RWPE2 (cell line): ENCODE measurements at regions not wholly inside any gene's neighbourhood (a gene's known extent, or its start where the extent isn't known, plus 50 kb on each side); places are given as distances from the start of the nearest gene placed in this dataset.
"Not testable (repeated sequence)": the region's sequence is repeated elsewhere in the genome, so short reads cannot be mapped to it uniquely, and the experiment has no call there.

Experiments used
- ATAC-seq: fragments of 200-7000 bp; cut with Tn5 transposase; 3 replicates; pipeline ENCODE4 v1.9.1; 2021; ENCODE audit warnings: low read depth
- DNase-seq: peaks from one replicate; pipeline ENCODE4 v3.0.0-alpha.2; 2020; ENCODE audit warnings: low spot score
- H3K27ac ChIP-seq: fragments of 450-650 bp; 2 replicates; pipeline ENCODE4 v1.5.1; 2017; ENCODE audit warnings: mild to moderate bottlenecking; ENCODE audit not compliant: poor library complexity, severe bottlenecking
- H3K27me3 ChIP-seq: fragments of 250-450 bp; sonication (Bioruptor Pico); 2 replicates; pipeline ENCODE4 v1.5.1; 2021; ENCODE audit warnings: mild to moderate bottlenecking, moderate library complexity; ENCODE audit not compliant: insufficient read depth, poor library complexity, severe bottlenecking
- H3K36me3 ChIP-seq: fragments of 250-450 bp; sonication (Bioruptor Pico); 2 replicates; pipeline ENCODE4 v1.5.1; 2020; ENCODE audit warnings: low read depth, mild to moderate bottlenecking, moderate library complexity
- H3K4me1 ChIP-seq: fragments of 250-450 bp; sonication (Bioruptor Pico); 2 replicates; pipeline ENCODE4 v1.5.1; 2021; ENCODE audit warnings: mild to moderate bottlenecking, moderate library complexity; ENCODE audit not compliant: insufficient read depth, poor library complexity, severe bottlenecking
- H3K4me3 ChIP-seq: fragments of 250-450 bp; sonication (Bioruptor Pico); 2 replicates; pipeline ENCODE4 v1.5.1; 2021; ENCODE audit warnings: mild to moderate bottlenecking, moderate library complexity; ENCODE audit not compliant: severe bottlenecking
- H3K9me3 ChIP-seq: fragments of 250-450 bp; sonication (Bioruptor Pico); 2 replicates; pipeline ENCODE4 v1.5.1; 2021; ENCODE audit warnings: mild to moderate bottlenecking, moderate library complexity; ENCODE audit not compliant: severe bottlenecking
- TF ChIP-seq, protein P1 (sequence below): fragments of 450-650 bp; IDR thresholded peaks from one replicate; pipeline ENCODE4 v1.5.1; 2017; ENCODE audit warnings: mild to moderate bottlenecking, moderate library complexity; ENCODE audit not compliant: poor library complexity, severe bottlenecking

DNA sequence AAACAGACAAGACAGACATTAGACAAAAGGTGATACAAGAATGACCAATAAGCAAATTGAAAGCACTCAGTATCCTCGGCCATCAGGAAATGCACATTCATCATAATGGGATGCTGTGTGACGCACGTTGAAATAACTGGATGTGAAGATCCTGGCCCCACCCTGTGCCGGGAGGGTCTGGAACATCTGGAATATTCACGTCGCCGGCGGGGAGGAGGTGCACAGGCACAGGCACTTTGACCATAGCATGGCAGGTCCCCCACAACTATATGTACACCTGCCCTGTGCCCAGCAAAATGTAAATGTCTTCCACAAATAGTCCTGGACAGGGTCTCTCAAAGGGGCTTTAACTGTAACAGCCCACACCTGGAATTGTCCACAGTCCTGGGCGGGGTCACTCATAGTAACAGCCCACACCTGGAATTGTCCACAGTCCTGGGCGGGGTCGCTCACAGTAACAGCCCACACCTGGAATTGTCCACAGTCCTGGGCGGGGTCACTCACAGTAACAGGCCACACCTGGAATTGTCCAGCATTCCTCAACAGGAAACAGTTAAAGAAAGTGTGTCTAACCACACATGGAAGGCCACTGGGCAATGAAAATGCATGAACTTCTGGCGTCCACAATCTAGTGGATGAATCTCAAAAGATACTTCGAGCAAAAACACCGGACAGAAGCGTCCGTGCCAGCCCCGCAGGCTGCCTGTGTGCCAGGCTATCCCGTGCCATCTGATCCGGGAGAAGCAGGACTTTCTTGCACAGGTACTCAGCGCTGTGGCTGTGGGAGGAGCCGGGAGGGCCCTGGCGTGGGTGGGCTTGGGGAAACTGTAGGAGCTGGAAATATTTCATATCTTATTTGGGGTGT, 113.4 kb downstream of the RTP5 start:
- Histone ChIP-seq H3K36me3 (no peaks in the 10 kb centered on the region), H3K27me3 (no peaks in the 10 kb centered on the region), H3K27ac (no peak overlapping the region), H3K9me3 (no peaks in the 10 kb centered on the region), H3K4me3 (no peak overlapping the region), H3K4me1 (no peaks in the 10 kb centered on the region)
- DNase-seq (no peak), ATAC-seq (peak; percentile 29; the same call in 1 of the 3 replicates)
- TF ChIP-seq, protein P1, sequence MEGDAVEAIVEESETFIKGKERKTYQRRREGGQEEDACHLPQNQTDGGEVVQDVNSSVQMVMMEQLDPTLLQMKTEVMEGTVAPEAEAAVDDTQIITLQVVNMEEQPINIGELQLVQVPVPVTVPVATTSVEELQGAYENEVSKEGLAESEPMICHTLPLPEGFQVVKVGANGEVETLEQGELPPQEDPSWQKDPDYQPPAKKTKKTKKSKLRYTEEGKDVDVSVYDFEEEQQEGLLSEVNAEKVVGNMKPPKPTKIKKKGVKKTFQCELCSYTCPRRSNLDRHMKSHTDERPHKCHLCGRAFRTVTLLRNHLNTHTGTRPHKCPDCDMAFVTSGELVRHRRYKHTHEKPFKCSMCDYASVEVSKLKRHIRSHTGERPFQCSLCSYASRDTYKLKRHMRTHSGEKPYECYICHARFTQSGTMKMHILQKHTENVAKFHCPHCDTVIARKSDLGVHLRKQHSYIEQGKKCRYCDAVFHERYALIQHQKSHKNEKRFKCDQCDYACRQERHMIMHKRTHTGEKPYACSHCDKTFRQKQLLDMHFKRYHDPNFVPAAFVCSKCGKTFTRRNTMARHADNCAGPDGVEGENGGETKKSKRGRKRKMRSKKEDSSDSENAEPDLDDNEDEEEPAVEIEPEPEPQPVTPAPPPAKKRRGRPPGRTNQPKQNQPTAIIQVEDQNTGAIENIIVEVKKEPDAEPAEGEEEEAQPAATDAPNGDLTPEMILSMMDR: no peak

DNA sequence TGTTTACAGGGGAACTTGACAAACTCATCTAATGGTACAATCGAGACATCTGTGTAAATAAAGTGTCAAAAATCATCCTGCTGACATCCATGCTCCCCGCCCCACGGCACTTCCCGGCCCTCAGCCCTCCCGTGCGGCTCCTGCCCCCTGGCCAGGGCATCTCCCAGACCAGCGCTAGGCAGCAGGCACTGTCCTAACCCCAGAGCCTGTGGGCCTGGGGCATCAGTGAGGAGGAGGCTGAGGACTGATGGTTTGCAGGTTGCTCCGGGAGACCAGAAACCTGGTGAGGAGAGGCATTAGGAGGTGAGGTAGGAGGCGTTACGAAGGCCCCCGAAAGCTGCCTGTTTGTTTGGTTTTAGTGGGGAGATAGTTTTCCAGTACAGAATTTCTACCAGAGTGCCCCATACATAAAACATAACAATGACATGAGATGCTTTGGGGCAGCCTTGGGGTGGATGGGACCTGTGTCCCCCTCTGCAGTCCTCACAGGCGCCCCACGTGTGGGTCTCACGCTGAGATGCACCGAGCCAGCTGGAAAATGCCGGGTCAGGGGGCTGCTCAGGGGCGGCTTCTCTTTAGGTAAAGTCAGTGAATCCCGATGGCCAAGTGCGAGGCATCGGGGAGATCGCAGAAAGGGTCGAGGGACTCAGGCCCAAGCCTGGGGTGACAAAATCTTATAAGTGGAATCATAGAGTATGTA, 114.2 kb downstream of the RTP5 start:
- Histone ChIP-seq H3K27me3 (no peaks in the 10 kb centered on the region), H3K9me3 (no peaks in the 10 kb centered on the region), H3K4me1 (no peaks in the 10 kb centered on the region), H3K27ac (no peak overlapping the region), H3K36me3 (no peaks in the 10 kb centered on the region), H3K4me3 (no peak overlapping the region)
- no peak for DNase-seq
- ATAC-seq: no peak
- TF ChIP-seq, protein P1: no peak

DNA sequence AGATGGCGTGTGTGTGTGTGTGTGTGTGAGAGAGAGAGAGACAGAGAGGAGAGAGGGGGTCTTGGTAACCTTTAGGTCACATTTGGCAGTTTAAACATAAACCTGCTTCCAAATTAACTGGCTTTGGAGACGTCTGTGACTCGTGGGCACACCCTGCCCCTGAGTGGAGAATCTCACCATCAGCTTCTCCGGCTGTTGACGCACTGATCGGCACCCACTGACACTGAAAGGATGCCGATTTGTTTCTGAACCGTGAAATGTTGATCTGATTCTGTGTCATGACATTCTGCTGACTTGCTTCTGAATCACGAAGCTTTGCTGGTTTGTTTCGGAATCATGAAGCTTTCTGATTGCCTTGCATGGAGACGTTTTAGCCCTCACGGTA, 114.7 kb downstream of the RTP5 start:
- no peaks in the 10 kb centered on the region for H3K36me3 ChIP-seq
- no peaks in the 10 kb centered on the region for H3K4me1 ChIP-seq
- DNase-seq (no peak), ATAC-seq (no peak)
- H3K27ac ChIP-seq: no peak overlapping the region
- no peaks in the 10 kb centered on the region for H3K27me3 ChIP-seq
- TF ChIP-seq, protein P1: no peak
- no peak overlapping the region for H3K4me3 ChIP-seq
- H3K9me3 ChIP-seq: no peaks in the 10 kb centered on the region

DNA sequence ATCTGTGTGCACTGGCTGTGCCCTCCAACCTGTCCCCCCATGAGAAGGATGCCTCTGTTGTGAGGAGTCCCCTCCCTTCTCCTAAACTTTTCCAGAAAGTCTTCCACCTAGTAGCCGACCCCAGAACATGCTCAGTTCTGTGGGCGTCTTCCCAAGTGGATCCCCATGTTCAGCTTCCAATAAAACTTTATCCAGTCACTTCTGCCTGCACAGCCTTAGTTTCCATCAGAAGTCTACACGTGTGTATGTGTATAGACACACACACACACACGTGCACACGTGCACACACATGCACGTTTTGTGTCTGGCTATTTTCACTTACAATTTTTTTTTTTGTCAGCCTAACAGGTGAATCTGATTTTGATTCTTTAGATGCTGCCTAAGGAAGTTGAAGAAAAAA, 115.1 kb downstream of the RTP5 start:
- Histone ChIP-seq H3K27ac (no peak overlapping the region), H3K4me3 (no peak overlapping the region), H3K9me3 (no peaks in the 10 kb centered on the region), H3K36me3 (no peaks in the 10 kb centered on the region), H3K27me3 (no peaks in the 10 kb centered on the region), H3K4me1 (no peaks in the 10 kb centered on the region)
- TF ChIP-seq, protein P1: no peak
- ATAC-seq (no peak), DNase-seq (no peak)

DNA sequence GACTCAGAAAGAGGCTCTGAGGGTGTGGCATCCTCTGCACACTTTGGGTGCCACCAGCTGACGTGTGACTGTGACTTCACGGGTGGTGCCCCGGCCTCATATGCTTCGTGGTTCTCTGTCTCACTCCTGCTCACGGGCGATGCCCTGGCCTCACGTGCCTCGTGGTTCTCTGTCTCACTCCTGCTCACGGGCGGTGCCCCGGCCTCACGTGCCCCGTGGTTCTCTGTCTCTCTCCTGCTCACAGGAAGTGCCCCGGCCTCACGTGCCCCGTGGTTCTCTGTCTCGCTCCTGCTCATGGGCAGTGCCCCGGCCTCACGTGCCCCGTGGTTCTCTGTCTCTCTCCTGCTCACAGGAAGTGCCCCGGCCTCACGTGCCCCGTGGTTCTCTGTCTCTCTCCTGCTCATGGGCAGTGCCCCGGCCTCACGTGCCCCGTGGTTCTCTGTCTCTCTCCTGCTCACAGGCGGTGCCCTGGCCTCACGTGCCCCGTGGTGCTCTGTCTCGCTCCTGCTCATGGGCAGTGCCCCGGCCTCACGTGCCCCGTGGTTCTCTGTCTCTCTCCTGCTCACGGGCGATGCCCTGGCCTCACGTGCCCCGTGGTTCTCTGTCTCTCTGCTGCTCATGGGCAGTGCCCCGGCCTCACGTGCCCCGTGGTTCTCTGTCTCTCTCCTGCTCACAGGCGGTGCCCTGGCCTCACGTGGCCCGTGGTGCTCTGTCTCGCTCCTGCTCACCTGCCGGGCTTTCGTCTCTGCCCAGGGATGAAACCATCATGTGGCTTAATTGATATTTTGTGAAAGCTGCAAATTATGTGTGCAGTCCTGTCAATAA, 115.8 kb downstream of the RTP5 start:
- not testable (repeated sequence) for ATAC-seq, H3K9me3 ChIP-seq, H3K4me1 ChIP-seq, H3K27me3 ChIP-seq, H3K4me3 ChIP-seq, H3K27ac ChIP-seq, H3K36me3 ChIP-seq, DNase-seq
